H7 (cell line): ENCODE measurements at regions not wholly inside any gene's neighbourhood (a gene's known extent, or its start where the extent isn't known, plus 50 kb on each side); places are given as distances from the start of the nearest gene placed in this dataset.

Experiments
- DNase-seq: peaks from one replicate; pipeline ENCODE4 v3.0.0; 2012
- H3K27me3 ChIP-seq: 2 replicates; pipeline ENCODE4 v1.6.0; 2011; ENCODE audit warnings: mild to moderate bottlenecking, low read length; ENCODE audit not compliant: control insufficient read depth, insufficient read depth
- H3K36me3 ChIP-seq: replicated peaks from 2 replicates; pipeline ENCODE4 v1.5.1; 2011; ENCODE audit warnings: low read length; ENCODE audit not compliant: control insufficient read depth, insufficient read depth
- H3K4me3 ChIP-seq: 2 replicates; pipeline ENCODE4 v1.5.1; 2011; ENCODE audit warnings: low read depth, mild to moderate bottlenecking, control low read depth, low read length, moderate library complexity; ENCODE audit not compliant: insufficient read depth

DNA sequence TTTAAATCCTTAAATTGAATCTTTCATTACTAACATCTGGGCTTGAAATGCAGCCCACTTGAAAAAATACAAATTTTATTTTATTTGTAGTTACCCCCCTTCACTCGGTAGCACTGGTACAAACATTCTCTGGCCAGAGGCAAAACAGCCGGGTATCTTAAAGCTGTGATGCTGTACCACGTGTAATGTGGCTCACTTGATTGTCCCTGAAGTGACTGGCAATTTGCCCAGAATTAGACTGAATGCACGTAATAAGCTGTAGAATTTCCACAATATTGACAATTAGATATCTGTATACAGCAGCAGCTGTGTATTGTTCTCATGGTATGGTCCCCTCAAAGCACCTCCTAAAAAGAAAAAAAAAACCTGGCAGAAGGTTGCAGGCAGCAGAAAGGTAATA, 192.8 kb upstream of the TBC1D5 start:
- H3K27me3 ChIP-seq: no peaks in the 10 kb centered on the region
- H3K36me3 ChIP-seq: no peaks in the 10 kb centered on the region
- no peak overlapping the region for H3K4me3 ChIP-seq
- DNase-seq: no peak

DNA sequence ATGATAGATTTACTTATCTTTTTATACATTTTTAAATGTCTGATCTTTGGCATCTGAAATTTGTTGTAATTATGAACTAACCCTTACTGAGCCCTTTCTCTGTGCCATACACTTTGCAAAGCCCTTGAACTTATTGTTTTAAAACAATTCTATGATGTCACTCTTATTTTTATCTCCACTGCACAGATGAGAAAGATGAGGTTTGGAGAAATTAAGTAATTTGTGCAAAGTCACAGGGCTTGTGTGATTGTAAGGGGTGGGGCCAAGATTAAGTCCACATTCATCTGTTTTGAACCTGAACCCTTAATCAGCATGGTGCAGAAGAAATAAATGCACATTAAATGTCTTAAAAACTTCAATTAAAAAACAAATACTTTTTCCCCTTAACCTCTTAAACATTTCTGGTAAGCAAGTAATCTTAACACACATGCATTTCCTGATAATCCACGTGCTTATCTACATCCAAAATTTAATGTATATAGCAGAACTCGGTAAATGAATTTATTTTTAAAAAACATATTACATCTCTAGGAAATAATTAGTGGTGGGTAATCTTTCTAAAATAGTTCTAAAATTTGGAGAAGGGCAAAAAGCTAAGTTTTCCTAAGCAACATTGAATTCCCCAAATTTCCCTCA, 189.8 kb upstream of the TBC1D5 start:
- Histone ChIP-seq H3K27me3 (no peaks in the 10 kb centered on the region), H3K4me3 (no peak overlapping the region), H3K36me3 (no peaks in the 10 kb centered on the region)
- DNase-seq: no peak

DNA sequence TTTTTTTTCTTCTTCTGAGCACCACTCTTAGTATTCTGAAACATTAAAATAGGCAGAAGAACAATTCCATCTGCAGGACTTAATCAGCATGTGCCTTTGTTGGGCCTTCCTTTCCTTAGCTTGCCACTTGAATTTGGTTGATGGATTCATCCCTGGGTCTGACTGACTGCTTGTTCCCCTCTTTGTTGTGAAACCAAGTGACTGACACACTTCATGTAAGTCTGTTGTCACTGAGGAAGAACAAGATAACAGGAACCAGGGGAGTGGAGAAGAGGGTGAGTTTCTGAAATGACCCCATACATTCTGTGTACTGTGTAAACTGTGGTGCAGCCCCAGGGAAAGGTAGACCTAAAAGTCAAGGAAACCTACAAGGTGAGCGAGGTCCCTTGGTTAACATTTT, 188.7 kb upstream of the TBC1D5 start:
- Histone ChIP-seq H3K36me3 (no peaks in the 10 kb centered on the region), H3K27me3 (no peaks in the 10 kb centered on the region), H3K4me3 (no peak overlapping the region)
- no peak for DNase-seq

DNA sequence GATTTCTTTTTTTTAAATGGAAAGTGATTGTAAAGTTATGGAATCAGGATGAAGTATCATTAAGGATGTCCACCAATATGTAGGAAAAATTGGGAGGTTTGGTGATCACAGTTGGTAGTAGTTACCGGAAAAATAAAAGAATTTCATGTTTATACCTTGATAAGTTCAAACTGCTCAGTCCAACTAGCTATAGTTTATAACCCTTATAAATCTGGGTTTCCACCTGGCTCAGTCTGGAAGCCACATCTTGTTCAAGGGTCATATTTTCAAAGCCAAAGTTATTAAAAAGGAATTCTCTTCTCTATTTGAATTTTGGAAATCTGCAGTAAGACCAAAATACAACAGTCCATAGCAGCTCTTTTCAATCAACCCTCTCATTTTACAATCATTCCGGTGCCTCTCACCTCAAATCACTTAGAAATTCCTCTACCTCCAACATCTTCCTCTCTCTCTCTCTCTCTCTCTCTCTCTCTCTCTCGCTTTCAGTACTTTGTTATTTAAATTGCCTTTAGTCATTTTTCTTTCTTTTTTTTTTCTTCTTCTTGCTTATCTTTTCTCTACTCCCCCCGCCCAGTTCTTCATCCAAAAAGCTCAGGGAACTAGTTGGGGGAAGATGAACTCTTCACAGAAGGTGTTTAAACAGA, 186.2 kb upstream of the TBC1D5 start:
- no peaks in the 10 kb centered on the region for H3K36me3 ChIP-seq
- no peaks in the 10 kb centered on the region for H3K27me3 ChIP-seq
- H3K4me3 ChIP-seq: no peak overlapping the region
- no peak for DNase-seq

DNA sequence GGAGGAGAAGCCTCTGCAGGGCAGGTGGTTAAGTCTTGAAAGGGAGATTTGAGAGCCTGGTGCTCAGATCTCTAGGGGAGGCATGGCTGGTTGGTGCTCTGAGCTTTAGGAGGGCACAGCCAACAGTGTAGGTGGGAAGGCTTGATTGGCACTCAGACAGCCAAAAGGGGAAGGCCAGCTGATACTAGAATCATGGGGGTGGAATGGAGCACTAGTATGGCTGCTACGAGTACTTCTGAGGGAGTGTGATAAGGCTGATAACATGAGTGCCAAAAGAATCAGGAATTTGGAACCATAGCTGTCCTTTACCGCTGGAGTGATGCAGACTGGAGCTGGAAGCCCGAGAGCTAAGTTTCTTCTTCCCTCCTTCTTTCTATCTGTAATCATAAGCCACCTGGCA, 184.6 kb upstream of the TBC1D5 start:
- Histone ChIP-seq H3K4me3 (no peak overlapping the region), H3K27me3 (no peaks in the 10 kb centered on the region), H3K36me3 (no peaks in the 10 kb centered on the region)
- no peak for DNase-seq

DNA sequence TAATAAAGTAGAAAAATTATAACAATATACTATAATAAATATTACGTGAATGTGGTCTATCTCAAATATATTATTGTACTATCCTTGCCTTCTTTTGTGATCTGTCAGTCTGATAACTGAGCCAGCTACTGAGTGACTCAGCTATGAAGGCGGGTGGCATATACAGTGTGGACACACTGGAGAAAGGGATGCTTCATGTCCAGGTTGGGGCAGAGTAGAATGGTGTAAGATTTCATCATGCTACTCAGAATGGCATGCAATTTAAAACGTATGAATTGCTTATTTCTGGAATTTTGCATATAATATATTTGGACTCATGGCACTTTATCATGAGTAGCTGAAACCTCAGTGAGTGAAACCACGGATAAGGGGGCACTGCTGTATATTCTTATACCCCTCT, 172.9 kb upstream of the TBC1D5 start:
- no peaks in the 10 kb centered on the region for H3K27me3 ChIP-seq
- no peak overlapping the region for H3K4me3 ChIP-seq
- H3K36me3 ChIP-seq: no peaks in the 10 kb centered on the region
- no peak for DNase-seq

DNA sequence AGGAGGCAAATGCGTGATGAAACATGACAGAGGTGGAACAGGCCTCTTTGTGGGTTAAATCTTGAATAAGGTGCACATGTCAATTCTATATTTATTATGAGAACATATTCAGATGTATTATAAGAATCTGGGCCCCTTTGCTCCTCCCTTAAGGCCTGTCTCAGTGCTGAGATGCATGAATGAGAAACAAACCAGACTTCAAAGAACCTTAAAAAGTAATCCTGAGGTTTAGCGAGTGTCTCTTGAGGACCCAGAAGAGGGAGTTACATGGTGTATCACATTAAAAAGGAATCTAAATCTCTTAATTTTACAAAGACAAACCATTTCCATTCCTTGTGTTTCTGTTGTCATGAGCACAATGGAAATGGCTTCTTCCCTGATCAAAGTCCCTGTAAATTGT, 170.9 kb upstream of the TBC1D5 start:
- Histone ChIP-seq H3K27me3 (no peaks in the 10 kb centered on the region), H3K4me3 (no peak overlapping the region), H3K36me3 (no peaks in the 10 kb centered on the region)
- DNase-seq: no peak

DNA sequence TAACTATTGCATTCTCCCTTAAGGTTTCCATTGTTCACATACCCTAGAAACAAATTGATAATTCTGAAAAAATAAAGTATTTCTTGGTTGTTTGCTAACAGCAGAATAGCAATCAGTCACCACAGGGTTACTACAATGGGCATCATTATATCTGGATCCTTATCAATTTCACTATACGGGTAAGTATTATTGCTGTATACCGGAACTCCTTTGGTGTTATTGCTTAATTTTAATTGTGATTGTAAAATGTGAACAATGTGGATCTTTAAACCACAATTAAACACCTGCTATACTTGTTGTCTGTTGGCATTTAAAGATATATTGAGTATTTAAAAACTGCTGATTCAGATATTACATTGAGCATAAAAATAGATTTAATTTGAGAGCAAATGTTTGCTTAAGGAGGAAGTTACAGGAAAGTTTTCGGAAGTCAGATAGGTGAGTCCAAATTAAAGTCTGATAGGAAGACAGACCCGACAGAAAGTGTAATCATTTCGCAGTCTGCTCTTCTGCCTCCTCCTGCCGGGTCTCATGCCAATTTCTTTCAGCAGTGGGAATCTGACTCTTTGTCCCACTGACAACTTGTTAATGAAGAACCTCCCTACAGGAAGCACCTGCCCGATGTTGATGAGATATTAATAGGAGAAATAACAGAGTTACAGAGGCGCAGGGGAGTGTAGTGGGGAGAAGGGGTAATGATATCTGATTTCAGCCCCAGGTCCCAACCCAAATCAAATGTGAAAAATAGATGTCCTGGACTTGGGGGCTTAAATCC, 169.7 kb upstream of the TBC1D5 start:
- Histone ChIP-seq H3K36me3 (no peaks in the 10 kb centered on the region), H3K27me3 (no peaks in the 10 kb centered on the region), H3K4me3 (no peak overlapping the region)
- no peak for DNase-seq

DNA sequence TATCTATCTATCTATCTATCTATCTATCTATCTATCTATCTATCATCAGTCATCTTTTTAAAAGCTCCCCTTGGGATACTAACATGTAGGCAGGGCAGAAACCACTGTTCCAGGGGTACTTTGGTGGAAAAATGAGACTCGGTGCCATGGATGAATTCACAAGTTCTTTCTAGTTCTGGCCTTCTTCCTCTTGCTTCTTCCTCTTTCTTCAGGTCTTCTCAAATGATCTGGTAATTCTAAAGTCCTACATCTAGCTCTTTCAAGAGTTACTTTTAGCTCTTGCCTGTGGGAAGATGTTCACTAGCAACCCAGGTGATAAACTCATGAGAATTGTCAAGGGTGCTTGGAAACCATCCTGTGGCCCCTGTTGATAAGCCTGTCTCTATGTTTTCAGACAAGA, 168.5 kb upstream of the TBC1D5 start:
- Histone ChIP-seq H3K27me3 (no peaks in the 10 kb centered on the region), H3K36me3 (no peaks in the 10 kb centered on the region), H3K4me3 (no peak overlapping the region)
- no peak for DNase-seq

DNA sequence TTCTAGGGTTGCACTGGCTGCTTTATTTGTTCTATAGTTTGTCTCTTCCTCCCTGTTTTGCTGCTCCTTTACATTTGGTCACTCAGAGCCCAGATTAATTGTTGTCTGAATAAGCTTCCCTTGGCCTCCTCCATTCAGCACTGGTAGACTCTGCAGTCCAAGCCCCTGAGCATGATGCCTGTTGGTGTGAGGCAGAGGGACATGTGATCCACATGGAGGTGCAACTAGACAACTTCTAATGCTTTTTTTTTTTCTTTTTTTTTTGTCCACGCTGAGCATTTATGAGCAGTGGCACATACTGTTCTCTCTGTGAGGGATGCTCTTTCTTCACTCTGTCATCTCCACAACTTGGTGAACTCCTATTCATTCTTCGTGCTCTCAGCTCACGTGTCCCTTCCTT, 167.3 kb upstream of the TBC1D5 start:
- H3K4me3 ChIP-seq: no peak overlapping the region
- H3K36me3 ChIP-seq: no peaks in the 10 kb centered on the region
- no peak for DNase-seq
- H3K27me3 ChIP-seq: no peaks in the 10 kb centered on the region

DNA sequence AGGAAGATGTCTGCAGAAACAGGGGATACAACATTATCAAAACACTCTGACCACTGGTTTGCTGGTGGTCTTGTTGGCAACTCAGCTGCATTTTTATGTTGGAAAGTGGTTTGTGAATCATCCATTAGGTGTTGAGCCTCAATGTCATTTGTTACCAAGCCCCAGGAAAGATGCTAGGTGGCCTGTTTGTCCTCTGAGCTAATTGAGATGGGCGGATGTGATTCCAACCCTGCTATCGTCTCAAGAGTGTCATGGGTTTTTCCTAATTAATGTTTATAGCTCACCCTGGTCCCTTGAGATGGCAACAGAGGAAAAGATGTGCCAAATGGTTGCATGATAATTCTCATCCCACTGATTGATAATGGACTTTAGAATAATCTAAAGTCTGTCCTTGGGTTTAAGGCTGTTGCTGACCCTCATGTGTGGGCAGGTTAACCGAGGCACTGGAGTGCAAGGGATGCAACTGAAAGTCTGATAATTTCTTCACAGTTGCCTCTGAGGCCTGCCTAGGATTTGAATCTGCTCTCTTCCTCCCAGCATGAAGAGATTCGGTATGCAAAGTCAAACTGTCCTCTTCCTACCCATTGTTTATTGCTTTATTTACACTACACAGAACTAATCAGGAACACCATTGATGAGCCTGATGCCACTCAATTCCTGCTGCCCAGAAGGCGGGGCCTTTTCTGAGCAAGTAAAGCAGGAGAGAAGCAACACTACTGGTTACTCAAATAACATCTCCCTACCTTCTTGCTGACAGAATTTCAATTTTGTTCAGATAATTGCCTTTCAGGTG, 166.2 kb upstream of the TBC1D5 start:
- peak; percentile 16 for DNase-seq
- Histone ChIP-seq H3K36me3 (no peaks in the 10 kb centered on the region), H3K27me3 (no peaks in the 10 kb centered on the region), H3K4me3 (no peak overlapping the region)

DNA sequence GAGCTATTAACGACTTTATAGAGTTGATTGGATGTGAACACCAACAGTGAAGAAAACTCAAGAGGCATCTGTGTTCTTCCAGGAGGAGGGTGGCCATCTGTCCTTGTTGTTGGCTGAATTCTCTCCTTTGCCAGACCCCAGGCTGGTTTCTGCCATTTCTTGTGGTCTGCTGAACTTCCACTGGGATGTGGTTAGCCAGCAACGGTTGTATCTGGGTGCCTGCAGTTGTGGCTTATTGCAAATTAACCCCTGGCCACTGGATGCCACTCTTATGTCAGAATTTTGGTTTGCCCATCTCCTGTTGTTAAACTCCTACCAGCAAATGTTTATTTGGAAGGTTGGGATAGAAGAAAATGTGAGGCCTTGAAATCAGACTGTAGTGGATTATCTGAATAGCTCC, 163.6 kb upstream of the TBC1D5 start:
- Histone ChIP-seq H3K36me3 (no peaks in the 10 kb centered on the region), H3K27me3 (no peaks in the 10 kb centered on the region), H3K4me3 (no peak overlapping the region)
- DNase-seq: no peak

DNA sequence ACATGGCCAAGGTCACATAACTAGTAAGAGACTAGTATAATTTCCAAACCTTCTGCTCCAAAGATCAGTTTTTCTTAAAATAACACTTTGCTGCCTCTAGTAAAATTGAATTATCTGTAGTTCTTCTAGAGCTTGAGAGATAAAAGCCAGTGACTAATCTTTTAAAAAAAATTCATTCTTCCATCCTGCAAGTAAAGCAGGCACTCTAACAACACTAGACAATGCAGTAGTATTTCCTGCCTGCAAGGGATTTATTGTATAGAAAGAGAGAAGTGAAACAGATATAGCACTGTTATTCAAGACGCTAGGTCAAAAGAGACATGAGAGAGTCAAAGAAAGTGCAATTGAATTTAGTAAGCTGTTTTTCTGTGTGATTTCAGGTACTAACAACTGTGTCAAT, 159.5 kb upstream of the TBC1D5 start:
- no peaks in the 10 kb centered on the region for H3K36me3 ChIP-seq
- DNase-seq: no peak
- no peaks in the 10 kb centered on the region for H3K27me3 ChIP-seq
- H3K4me3 ChIP-seq: no peak overlapping the region

DNA sequence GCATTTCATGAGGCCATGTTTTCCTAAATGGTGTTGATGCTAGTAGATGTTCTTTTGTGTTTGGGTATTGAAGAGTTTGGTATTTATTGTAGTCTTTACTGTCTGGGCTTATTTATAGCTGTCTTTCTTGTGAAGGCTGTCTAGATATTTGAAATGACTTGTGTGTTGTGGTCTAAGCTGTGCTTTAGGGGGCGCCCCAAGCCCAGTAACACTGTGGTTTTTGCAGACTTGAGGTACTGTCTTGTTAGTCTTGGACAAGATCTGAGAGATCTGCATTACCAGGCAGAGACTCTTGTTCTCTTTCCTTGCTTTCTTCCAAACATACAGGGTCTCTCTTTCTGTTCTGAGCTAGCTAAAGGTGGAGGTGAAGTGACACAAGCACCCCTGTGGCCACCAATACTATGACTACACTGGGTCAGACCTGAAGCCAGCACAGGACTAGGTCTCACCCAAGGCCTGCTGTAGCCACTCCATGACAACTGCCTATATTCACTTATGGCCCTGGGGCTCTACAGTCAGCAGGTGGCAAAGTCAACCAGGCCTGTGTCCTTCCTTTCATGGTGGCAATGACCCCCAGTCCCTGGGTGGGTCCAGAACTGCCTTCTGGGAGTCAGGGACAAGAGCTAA, 152.1 kb upstream of the TBC1D5 start:
- H3K27me3 ChIP-seq: no peaks in the 10 kb centered on the region
- H3K4me3 ChIP-seq: no peak overlapping the region
- DNase-seq: no peak
- H3K36me3 ChIP-seq: no peaks in the 10 kb centered on the region
